K562 (cell line): ENCODE measurements at regions not wholly inside any gene's neighbourhood (a gene's known extent, or its start where the extent isn't known, plus 50 kb on each side); places are given as distances from the start of the nearest gene placed in this dataset.

Experiments used
- ATAC-seq: fragments of 200-7000 bp; cut with Tn5 transposase; 3 replicates; pipeline ENCODE4 v1.9.1; 2020; ENCODE audit warnings: moderate library complexity
- BruUV-seq: library from RNA; stranded (reverse); fragments of 400-500 nt; replicated peaks from 2 replicates; lab custom pipeline; 2021; lab: Mats Ljungman, UMichigan
- CTCF ChIA-PET: fragments of 300-600 bp; formaldehyde crosslinking; extraction: SDS; loops from one replicate; lab custom pipeline; 2021; ENCODE audit warnings: low intra/inter-chr PET ratio; lab: Yijun Ruan, JAX
- POLR2A ChIA-PET: fragments of 300-600, 350-650 bp; sonication (Branson Sonifier 250); formaldehyde crosslinking; extraction: SDS; loops from one replicate; lab custom pipeline; 2021; ENCODE audit warnings: antibody characterized with exemption, inconsistent platforms; lab: Yijun Ruan, JAX
- DNase-seq, 4 experiments: peaks; one replicate each; pipeline versions ENCODE4 v3.0.0 to v3.0.0-alpha.2; 2011 to 2018; ENCODE audit warnings: low spot score in 3 of 4, mixed read lengths in 3 of 4; ENCODE audit errors: extremely low read depth in 1 of 4
- FAIRE-seq: peaks from 2 replicates; lab custom pipeline; 2011; peaks lifted over from hg19 to GRCh38; lab: Jason Lieb, UNC
- H2AFZ ChIP-seq: 2 replicates; pipeline ENCODE4 v1.6.0; 2011; ENCODE audit warnings: low read depth, low read length, control low read depth, inconsistent platforms
- H3K27ac ChIP-seq: fragments of 200-600 bp; 3 replicates; pipeline ENCODE4 v1.8.0; 2011; ENCODE audit warnings: low read depth, mild to moderate bottlenecking, control low read depth, inconsistent platforms, low read length, moderate library complexity, mixed read lengths; ENCODE audit errors: extremely low read depth
- H3K27me3 ChIP-seq, 2 experiments: fragments of 300-600 bp in 1 of 2; 2 replicates in 1 of 2; 3 replicates in 1 of 2; pipeline versions ENCODE4 v1.6.0 to v1.8.0; 2011; ENCODE audit warnings: inconsistent platforms in 2 of 2, low read length in 2 of 2, mild to moderate bottlenecking in 1 of 2, mixed read lengths in 1 of 2, moderate library complexity in 1 of 2; ENCODE audit not compliant: control insufficient read depth in 2 of 2, insufficient read depth in 2 of 2
- H3K36me3 ChIP-seq: fragments of 300-600 bp; 3 replicates; pipeline ENCODE4 v1.8.0; 2011; ENCODE audit warnings: mild to moderate bottlenecking, low read length, inconsistent platforms; ENCODE audit not compliant: control insufficient read depth, insufficient read depth
- H3K4me1 ChIP-seq, 2 experiments: fragments of 200-600 bp in 1 of 2; replicated peaks in 1 of 2; 2 replicates in 1 of 2; 3 replicates in 1 of 2; pipeline versions ENCODE4 v1.5.1 to v1.8.0; 2011; ENCODE audit warnings: inconsistent platforms in 2 of 2, low read length in 2 of 2, mild to moderate bottlenecking in 1 of 2, mixed read lengths in 1 of 2, moderate library complexity in 1 of 2; ENCODE audit not compliant: control insufficient read depth in 2 of 2, insufficient read depth in 2 of 2
- H3K4me2 ChIP-seq: 2 replicates; pipeline ENCODE4 v1.6.1; 2011; ENCODE audit warnings: low read length, control low read depth, inconsistent platforms, mixed read lengths; ENCODE audit not compliant: insufficient read depth
- H3K4me3 ChIP-seq: fragments of 200-600 bp; sonication (generic), shearing (Covaris generic); 2 replicates; pipeline ENCODE4 v1.5.1; 2016; ENCODE audit warnings: control low read depth, inconsistent platforms
- H3K79me2 ChIP-seq: fragments of 200-600 bp; 3 replicates; pipeline ENCODE4 v1.8.0; 2011; ENCODE audit warnings: low read length, inconsistent platforms; ENCODE audit not compliant: control insufficient read depth, insufficient read depth
- H3K9ac ChIP-seq, 2 experiments: 2 replicates each; pipeline versions ENCODE4 v1.6.0 to v1.6.1; 2011; ENCODE audit warnings: low read depth in 2 of 2, low read length in 2 of 2, control low read depth in 1 of 2, inconsistent platforms in 1 of 2, mild to moderate bottlenecking in 1 of 2, mixed read lengths in 1 of 2; ENCODE audit not compliant: insufficient read depth in 1 of 2
- H3K9me1 ChIP-seq: one replicate; pipeline ENCODE4 v1.6.0; 2011; ENCODE audit warnings: inconsistent platforms, mild to moderate bottlenecking, low read length, moderate library complexity; ENCODE audit not compliant: control insufficient read depth, insufficient read depth
- H3K9me3 ChIP-seq: replicated peaks from 2 replicates; pipeline ENCODE4 v1.5.1; 2011; ENCODE audit warnings: low read depth, low read length, inconsistent platforms; ENCODE audit not compliant: control insufficient read depth, insufficient read depth
- H4K20me1 ChIP-seq: replicated peaks from 2 replicates; pipeline ENCODE4 v1.6.1; 2011; ENCODE audit warnings: low read length, inconsistent platforms, mixed read lengths; ENCODE audit not compliant: control insufficient read depth, insufficient read depth
- HMG20A ChIP-seq: fragments of 450-650 bp; formaldehyde crosslinking; conservative IDR thresholded peaks from 2 replicates; pipeline ENCODE4 v1.4.0; 2020; ENCODE audit warnings: mild to moderate bottlenecking, mixed read lengths
- WGBS: fragments of 100-300 bp; shearing (Covaris generic); methylation state at CpG from one replicate; pipeline ENCODE4 v1.1.6; 2016; ENCODE audit warnings: low coverage, mixed read lengths; ENCODE audit not compliant: insufficient coverage; ENCODE audit errors: missing lambda C conversion rate; 5-methylcytosine and 5-hydroxymethylcytosine counted together
- in situ Hi-C: fragments of 300-500 bp; cut with MboI; formaldehyde crosslinking; loops from 4 replicates; pipeline ENCODE4 v1.15.0; 2018; ENCODE audit warnings: inconsistent platforms, mixed read lengths
- intact Hi-C: fragments of 100-400 bp; cut with micrococcal nuclease; formaldehyde crosslinking; loops from 2 replicates; pipeline ENCODE4 v1.14.2; 2022
- TF ChIP-seq, protein P1 (sequence below): fragments of 450-650 bp; IDR thresholded peaks from 2 replicates; pipeline ENCODE4 v1.7.0; 2016; ENCODE audit warnings: borderline replicate concordance

DNA sequence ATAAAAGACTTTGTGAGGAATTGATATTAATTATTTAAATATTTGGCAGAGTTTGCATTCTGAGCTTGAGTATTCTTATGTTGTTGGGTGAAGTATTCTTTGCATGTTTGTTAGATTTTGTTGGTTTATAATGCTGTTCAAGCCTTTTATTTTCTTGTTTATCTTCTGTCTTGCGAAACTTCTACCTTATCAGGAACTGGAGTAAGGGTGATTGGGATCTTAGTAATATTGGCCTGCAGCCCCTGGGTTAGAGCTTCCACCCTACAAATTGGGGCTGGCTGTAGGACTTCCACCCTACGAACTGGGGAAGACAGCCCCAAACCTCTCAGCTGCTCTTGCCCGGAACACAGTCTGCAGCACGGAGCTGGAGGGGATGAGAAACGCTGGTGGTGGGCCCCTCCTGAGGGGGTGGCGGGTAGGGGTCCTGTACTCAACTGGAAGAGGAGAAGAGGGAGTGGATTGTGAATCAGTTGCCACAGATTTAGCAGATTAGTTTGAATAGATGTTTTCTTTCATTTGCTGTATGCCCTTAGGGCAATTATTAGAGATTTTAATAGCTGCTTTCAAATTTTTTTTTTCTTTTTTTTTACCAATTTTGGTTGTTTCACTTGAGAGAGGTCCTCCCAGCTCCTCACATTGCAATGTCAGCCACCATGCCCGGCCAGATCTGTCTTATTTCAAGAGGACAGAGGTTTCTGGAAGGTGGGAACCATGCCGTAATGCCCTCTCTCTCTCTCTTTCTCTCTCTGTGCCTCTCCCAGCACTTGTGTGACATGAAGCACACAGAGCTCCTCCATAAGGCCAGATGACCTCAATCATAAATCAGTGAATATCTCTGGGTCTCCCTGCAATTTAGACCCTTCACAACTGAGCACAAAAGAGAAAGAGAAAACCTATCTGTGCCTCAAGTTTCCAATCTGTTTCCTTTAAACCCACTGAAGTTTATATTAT lies 123.4 kb downstream of the DICER1 start:
- H3K27me3 ChIP-seq: peaks cover 0 to 8% of the 10 kb centered on the region in 2 experiments; a peak in 2 of 5 replicates
- no TSS peak for BruUV-seq
- H2AFZ ChIP-seq: no peak overlapping the region
- ATAC-seq (no peak), FAIRE-seq (no peak), DNase-seq (no peak)
- no peak overlapping the region for H3K4me3 ChIP-seq
- no peaks in the 10 kb centered on the region for H4K20me1 ChIP-seq
- in situ Hi-C loops: no loop called here
- no peak for TF ChIP-seq HMG20A (CRISPR knock-in tag)
- no peaks in the 10 kb centered on the region for H3K9me1 ChIP-seq
- ChIA-PET CTCF (no interaction called here), POLR2A (no interaction called here)
- H3K9me3 ChIP-seq: no peaks in the 10 kb centered on the region
- H3K27ac ChIP-seq: no peak overlapping the region
- H3K4me2 ChIP-seq: no peak overlapping the region
- WGBS: 2% methylated on average over 7 of the region's 8 CpGs
- intact Hi-C loops: no loop called here
- no peaks in the 10 kb centered on the region for H3K36me3 ChIP-seq
- H3K79me2 ChIP-seq: no peaks in the 10 kb centered on the region
- H3K9ac ChIP-seq: no peak overlapping the region
- no peaks in the 10 kb centered on the region for H3K4me1 ChIP-seq

DNA sequence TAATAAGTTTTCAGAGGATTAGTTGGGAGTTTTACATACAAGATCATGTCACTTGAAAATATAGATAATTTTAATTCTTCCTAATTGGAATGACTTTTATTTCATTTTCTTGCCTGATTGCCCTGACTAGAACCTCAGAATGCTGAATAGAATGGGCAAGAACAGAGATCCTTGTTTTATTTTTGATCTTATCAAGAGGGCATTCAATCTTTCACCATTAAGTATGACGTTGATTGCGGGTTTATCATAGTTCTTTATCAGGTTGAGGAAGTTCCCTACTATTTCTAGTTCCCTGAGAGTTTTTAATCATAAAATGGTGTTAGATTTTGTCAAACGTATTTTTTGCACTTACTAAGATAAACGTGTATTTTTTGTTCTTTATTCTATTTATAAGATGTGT lies 124.3 kb downstream of the DICER1 start:
- WGBS: 1% methylated on average over 4 of the region's 4 CpGs
- intact Hi-C loops: no loop called here
- TF ChIP-seq, protein P1, sequence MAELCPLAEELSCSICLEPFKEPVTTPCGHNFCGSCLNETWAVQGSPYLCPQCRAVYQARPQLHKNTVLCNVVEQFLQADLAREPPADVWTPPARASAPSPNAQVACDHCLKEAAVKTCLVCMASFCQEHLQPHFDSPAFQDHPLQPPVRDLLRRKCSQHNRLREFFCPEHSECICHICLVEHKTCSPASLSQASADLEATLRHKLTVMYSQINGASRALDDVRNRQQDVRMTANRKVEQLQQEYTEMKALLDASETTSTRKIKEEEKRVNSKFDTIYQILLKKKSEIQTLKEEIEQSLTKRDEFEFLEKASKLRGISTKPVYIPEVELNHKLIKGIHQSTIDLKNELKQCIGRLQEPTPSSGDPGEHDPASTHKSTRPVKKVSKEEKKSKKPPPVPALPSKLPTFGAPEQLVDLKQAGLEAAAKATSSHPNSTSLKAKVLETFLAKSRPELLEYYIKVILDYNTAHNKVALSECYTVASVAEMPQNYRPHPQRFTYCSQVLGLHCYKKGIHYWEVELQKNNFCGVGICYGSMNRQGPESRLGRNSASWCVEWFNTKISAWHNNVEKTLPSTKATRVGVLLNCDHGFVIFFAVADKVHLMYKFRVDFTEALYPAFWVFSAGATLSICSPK: no peak
- ChIA-PET CTCF (no interaction called here), POLR2A (no interaction called here)
- Histone ChIP-seq H3K4me3 (no peak overlapping the region), H3K9me3 (no peaks in the 10 kb centered on the region), H3K9ac (no peak overlapping the region), H3K79me2 (no peaks in the 10 kb centered on the region), H3K27ac (no peak overlapping the region), H3K36me3 (no peaks in the 10 kb centered on the region), H3K27me3 (no peaks in the 10 kb centered on the region), H3K4me1 (no peaks in the 10 kb centered on the region), H3K9me1 (no peaks in the 10 kb centered on the region), H4K20me1 (no peaks in the 10 kb centered on the region), H3K4me2 (no peak overlapping the region), H2AFZ (no peak overlapping the region)
- DNase-seq: no peak
- no TSS peak for BruUV-seq
- no peak for FAIRE-seq
- in situ Hi-C loops: no loop called here
- no peak for ATAC-seq
